ENCODE measurements at regions not wholly inside any gene's neighbourhood (a gene's known extent, or its start where the extent isn't known, plus 50 kb on each side); places are given as distances from the start of the nearest gene placed in this dataset.

- TF ChIP-seq GMEB1 (CRISPR knock-in tag; IDR thresholded peaks at IDR 0.05; ENCODE audit: borderline replicate concordance) (no peak), ZNF468 (CRISPR knock-in tag; IDR thresholded peaks at IDR 0.05) (no peak), STAT6 (CRISPR knock-in tag; IDR thresholded peaks at IDR 0.05; ENCODE audit: borderline replicate concordance) (no peak), MTF2 (CRISPR knock-in tag; IDR thresholded peaks at IDR 0.05; ENCODE audit: borderline replicate concordance) (no peak)
Observed at GRCh38 chr19:14325863-14326262, 55.4 kb upstream of the ADGRE5 start (continued).

- no peak for FAIRE-seq
- 23% methylated on average over 3 of the region's 3 CpGs for WGBS (ENCODE audit: low lambda C conversion rate)
- ATAC-seq: no peak
- Histone ChIP-seq H4K20me1 (ENCODE audit: insufficient read depth, low read length) (no peaks in the 10 kb centered on the region), H3K27me3 (ENCODE audit: control insufficient read depth in 1 of 2, insufficient read depth in 2 of 2, low read length in 2 of 2) (peaks cover 0 to 5% of the 10 kb centered on the region in 2 experiments; a peak in 2 of 5 replicates), H3K4me2 (ENCODE audit: low read depth, low read length) (no peak overlapping the region), H3K4me1 (ENCODE audit: insufficient read depth, low read length) (no peaks in the 10 kb centered on the region), H3K36me3 (replicated peaks in 1 of 2; ENCODE audit: control insufficient read depth in 1 of 2, insufficient read depth in 2 of 2, low read length in 2 of 2) (no peaks in the 10 kb centered on the region), H3K4me3 (replicated peaks in 1 of 3; ENCODE audit: insufficient read depth in 1 of 3, low read depth in 2 of 3, low read length in 3 of 3) (no peak overlapping the region), H3K9ac (ENCODE audit: insufficient read depth, low read depth, low read length) (no peak overlapping the region), H3K27ac (ENCODE audit: extremely low read length, insufficient read depth, low read length) (no peak overlapping the region), H3K79me2 (ENCODE audit: insufficient read depth, low read length) (no peaks in the 10 kb centered on the region), H3K9me3 (ENCODE audit: low read length) (no peaks in the 10 kb centered on the region), H2AFZ (ENCODE audit: low read length) (no peak overlapping the region)
- DNase-seq (ENCODE audit: low spot score): no peak
- BruUV-seq (replicated peaks): no TSS peak
- CTCF ChIA-PET (ENCODE audit: low intra/inter-chr PET ratio, low total read pairs): no interaction called here
- POLR2A ChIA-PET: no interaction called here
- in situ Hi-C loops (cut with HindIII; ENCODE audit: extremely low pct_ligation_motif_present, low pct_unique_long_range_greater_than_20kb) (no loop called here), intact Hi-C loops (cut with micrococcal nuclease; ENCODE audit: unreplicated experiment) (no loop called here)
- TF ChIP-seq ZSCAN22 (CRISPR knock-in tag; IDR thresholded peaks at IDR 0.05): no peak
- TF ChIP-seq ZFX (CRISPR knock-in tag; IDR thresholded peaks at IDR 0.05; ENCODE audit: low read depth): no peak
- no peak for TF ChIP-seq SATB2 (CRISPR knock-in tag; IDR thresholded peaks at IDR 0.05)
- no peak for TF ChIP-seq AHR (CRISPR knock-in tag; IDR thresholded peaks at IDR 0.05)
- no peak for TF ChIP-seq GZF1 (CRISPR knock-in tag; IDR thresholded peaks at IDR 0.05)
- no peak for TF ChIP-seq TFAP4 (IDR thresholded peaks at IDR 0.05; ENCODE audit: borderline replicate concordance, low read depth)
- no peak for TF ChIP-seq SOX6 (IDR thresholded peaks at IDR 0.05)
- TF ChIP-seq SOX6 (CRISPR knock-in tag; IDR thresholded peaks at IDR 0.05): no peak
- TF ChIP-seq ZNF678 (CRISPR knock-in tag; IDR thresholded peaks at IDR 0.05): no peak
- TF ChIP-seq CSRNP1 (CRISPR knock-in tag; IDR thresholded peaks at IDR 0.05): no peak
- TF ChIP-seq ZFP62 (CRISPR knock-in tag; IDR thresholded peaks at IDR 0.05): no peak
- no peak for TF ChIP-seq ETV5 (CRISPR knock-in tag; IDR thresholded peaks at IDR 0.05; ENCODE audit: borderline replicate concordance)
- no peak for TF ChIP-seq RARG (CRISPR knock-in tag; IDR thresholded peaks at IDR 0.05; ENCODE audit: low read depth)
- TF ChIP-seq RAD51 (IDR thresholded peaks at IDR 0.05; ENCODE audit: borderline replicate concordance): no peak
- TF ChIP-seq MED8 (CRISPR knock-in tag; IDR thresholded peaks at IDR 0.05; ENCODE audit: insufficient replicate concordance): no peak
Observed at GRCh38 chr19:14325134-14325533, 56.1 kb upstream of the ADGRE5 start.
